ENCODE measurements at regions not wholly inside any gene's neighbourhood (a gene's known extent, or its start where the extent isn't known, plus 50 kb on each side); places are given as distances from the start of the nearest gene placed in this dataset.

DNA sequence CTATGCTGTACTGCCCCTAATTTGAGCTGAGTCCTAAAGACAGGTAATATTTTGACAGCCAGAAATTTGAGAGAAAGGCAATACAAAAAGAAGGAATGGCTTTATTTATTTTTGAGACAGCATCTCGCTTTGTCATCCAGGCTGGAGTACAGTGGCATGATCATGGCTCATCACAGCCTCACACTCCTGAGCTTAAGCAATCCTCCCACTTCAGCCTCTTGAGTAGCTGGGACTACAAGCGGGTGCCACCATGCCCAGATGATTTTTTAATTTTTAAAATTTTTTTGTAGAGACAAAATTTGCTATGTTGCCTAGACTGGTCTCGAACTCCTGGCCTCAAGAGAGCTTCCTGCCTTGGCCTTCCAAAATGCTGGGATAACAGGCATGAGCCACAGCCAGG lies 77.4 kb upstream of the SLC4A7 start:
- TF ChIP-seq, protein P1, sequence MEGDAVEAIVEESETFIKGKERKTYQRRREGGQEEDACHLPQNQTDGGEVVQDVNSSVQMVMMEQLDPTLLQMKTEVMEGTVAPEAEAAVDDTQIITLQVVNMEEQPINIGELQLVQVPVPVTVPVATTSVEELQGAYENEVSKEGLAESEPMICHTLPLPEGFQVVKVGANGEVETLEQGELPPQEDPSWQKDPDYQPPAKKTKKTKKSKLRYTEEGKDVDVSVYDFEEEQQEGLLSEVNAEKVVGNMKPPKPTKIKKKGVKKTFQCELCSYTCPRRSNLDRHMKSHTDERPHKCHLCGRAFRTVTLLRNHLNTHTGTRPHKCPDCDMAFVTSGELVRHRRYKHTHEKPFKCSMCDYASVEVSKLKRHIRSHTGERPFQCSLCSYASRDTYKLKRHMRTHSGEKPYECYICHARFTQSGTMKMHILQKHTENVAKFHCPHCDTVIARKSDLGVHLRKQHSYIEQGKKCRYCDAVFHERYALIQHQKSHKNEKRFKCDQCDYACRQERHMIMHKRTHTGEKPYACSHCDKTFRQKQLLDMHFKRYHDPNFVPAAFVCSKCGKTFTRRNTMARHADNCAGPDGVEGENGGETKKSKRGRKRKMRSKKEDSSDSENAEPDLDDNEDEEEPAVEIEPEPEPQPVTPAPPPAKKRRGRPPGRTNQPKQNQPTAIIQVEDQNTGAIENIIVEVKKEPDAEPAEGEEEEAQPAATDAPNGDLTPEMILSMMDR (IDR thresholded peaks at IDR 0.05), result no peak
- TF ChIP-seq JUN (CRISPR knock-in tag; IDR thresholded peaks at IDR 0.05), result no peak
- no peak for TF ChIP-seq TCF7 (CRISPR knock-in tag; IDR thresholded peaks at IDR 0.05; ENCODE audit: low read depth)
- TF ChIP-seq, protein P2, sequence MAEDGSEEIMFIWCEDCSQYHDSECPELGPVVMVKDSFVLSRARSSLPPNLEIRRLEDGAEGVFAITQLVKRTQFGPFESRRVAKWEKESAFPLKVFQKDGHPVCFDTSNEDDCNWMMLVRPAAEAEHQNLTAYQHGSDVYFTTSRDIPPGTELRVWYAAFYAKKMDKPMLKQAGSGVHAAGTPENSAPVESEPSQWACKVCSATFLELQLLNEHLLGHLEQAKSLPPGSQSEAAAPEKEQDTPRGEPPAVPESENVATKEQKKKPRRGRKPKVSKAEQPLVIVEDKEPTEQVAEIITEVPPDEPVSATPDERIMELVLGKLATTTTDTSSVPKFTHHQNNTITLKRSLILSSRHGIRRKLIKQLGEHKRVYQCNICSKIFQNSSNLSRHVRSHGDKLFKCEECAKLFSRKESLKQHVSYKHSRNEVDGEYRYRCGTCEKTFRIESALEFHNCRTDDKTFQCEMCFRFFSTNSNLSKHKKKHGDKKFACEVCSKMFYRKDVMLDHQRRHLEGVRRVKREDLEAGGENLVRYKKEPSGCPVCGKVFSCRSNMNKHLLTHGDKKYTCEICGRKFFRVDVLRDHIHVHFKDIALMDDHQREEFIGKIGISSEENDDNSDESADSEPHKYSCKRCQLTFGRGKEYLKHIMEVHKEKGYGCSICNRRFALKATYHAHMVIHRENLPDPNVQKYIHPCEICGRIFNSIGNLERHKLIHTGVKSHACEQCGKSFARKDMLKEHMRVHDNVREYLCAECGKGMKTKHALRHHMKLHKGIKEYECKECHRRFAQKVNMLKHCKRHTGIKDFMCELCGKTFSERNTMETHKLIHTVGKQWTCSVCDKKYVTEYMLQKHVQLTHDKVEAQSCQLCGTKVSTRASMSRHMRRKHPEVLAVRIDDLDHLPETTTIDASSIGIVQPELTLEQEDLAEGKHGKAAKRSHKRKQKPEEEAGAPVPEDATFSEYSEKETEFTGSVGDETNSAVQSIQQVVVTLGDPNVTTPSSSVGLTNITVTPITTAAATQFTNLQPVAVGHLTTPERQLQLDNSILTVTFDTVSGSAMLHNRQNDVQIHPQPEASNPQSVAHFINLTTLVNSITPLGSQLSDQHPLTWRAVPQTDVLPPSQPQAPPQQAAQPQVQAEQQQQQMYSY (CRISPR knock-in tag; IDR thresholded peaks at IDR 0.05), result no peak
- TF ChIP-seq, protein P3, sequence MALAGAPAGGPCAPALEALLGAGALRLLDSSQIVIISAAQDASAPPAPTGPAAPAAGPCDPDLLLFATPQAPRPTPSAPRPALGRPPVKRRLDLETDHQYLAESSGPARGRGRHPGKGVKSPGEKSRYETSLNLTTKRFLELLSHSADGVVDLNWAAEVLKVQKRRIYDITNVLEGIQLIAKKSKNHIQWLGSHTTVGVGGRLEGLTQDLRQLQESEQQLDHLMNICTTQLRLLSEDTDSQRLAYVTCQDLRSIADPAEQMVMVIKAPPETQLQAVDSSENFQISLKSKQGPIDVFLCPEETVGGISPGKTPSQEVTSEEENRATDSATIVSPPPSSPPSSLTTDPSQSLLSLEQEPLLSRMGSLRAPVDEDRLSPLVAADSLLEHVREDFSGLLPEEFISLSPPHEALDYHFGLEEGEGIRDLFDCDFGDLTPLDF (CRISPR knock-in tag; IDR thresholded peaks at IDR 0.05), result no peak
- TF ChIP-seq CREB1 (CRISPR knock-in tag; IDR thresholded peaks at IDR 0.05), result no peak

Data from WTC11 (cell line).